CD4-positive, alpha-beta memory T cell (primary cell): ENCODE measurements at regions not wholly inside any gene's neighbourhood (a gene's known extent, or its start where the extent isn't known, plus 50 kb on each side); places are given as distances from the start of the nearest gene placed in this dataset.

Experiments
- CTCF ChIA-PET: fragments of 350-600 bp; sonication (Branson Sonifier 250); formaldehyde crosslinking; loops from one replicate; lab custom pipeline; 2021; ENCODE audit warnings: inconsistent platforms; ENCODE audit not compliant: partially characterized antibody; lab: Charles Lee
- POLR2A ChIA-PET: fragments of 350-600 bp; sonication (Branson Sonifier 250); formaldehyde crosslinking; loops from one replicate; lab custom pipeline; 2021; ENCODE audit not compliant: partially characterized antibody; lab: Charles Lee
- DNase-seq, 5 donors: peaks; one replicate each; pipeline versions ENCODE4 v3.0.0 to v3.0.0-alpha.2; 2020 to 2022; ENCODE audit warnings: mixed read lengths in 1 of 5
- H3K27ac ChIP-seq: one replicate; pipeline ENCODE4 v1.7.0; 2013; ENCODE audit warnings: low read depth, low read length
- H3K27me3 ChIP-seq: 2 replicates; pipeline ENCODE4 v1.7.0; 2013; ENCODE audit warnings: mild to moderate bottlenecking, low read length, moderate library complexity; ENCODE audit not compliant: insufficient read depth
- H3K36me3 ChIP-seq: 2 replicates; pipeline ENCODE4 v1.7.0; 2013; ENCODE audit warnings: mild to moderate bottlenecking, low read length, moderate library complexity; ENCODE audit not compliant: insufficient read depth
- H3K4me1 ChIP-seq: 2 replicates; pipeline ENCODE4 v1.7.0; 2013; ENCODE audit warnings: mild to moderate bottlenecking, low read length, moderate library complexity; ENCODE audit not compliant: insufficient read depth
- H3K4me3 ChIP-seq, 2 donors: one replicate each; pipeline ENCODE4 v1.7.0; 2013; ENCODE audit warnings: low read length in 2 of 2, mild to moderate bottlenecking in 1 of 2
- H3K9me3 ChIP-seq, 2 donors: one replicate each; pipeline ENCODE4 v1.7.0; 2013; ENCODE audit warnings: low read length in 2 of 2, control low read depth in 1 of 2; ENCODE audit not compliant: control insufficient read depth in 1 of 2
- H3K27ac Mint-ChIP-seq, 7 donors: one replicate each; pipeline ENCODE4 v1.8.0; 2020 to 2021; ENCODE audit warnings: mixed read lengths in 7 of 7, mild to moderate bottlenecking in 6 of 7, inconsistent platforms in 3 of 7, moderate library complexity in 3 of 7
- H3K27me3 Mint-ChIP-seq, 2 donors: one replicate each; pipeline ENCODE4 v1.8.0; 2020 to 2021; ENCODE audit warnings: mixed read lengths in 2 of 2
- H3K36me3 Mint-ChIP-seq, 2 donors: one replicate each; pipeline ENCODE4 v1.8.0; 2020 to 2021; ENCODE audit warnings: mixed read lengths in 2 of 2, inconsistent platforms in 1 of 2, mild to moderate bottlenecking in 1 of 2
- H3K4me1 Mint-ChIP-seq, 4 donors: one replicate each; pipeline ENCODE4 v1.8.0; 2020 to 2021; ENCODE audit warnings: mixed read lengths in 4 of 4, mild to moderate bottlenecking in 1 of 4
- H3K4me3 Mint-ChIP-seq, 8 donors: one replicate each; pipeline ENCODE4 v1.8.0; 2020 to 2021; ENCODE audit warnings: mixed read lengths in 8 of 8, mild to moderate bottlenecking in 7 of 8, moderate library complexity in 6 of 8, inconsistent platforms in 3 of 8
- H3K9me3 Mint-ChIP-seq, 8 donors: one replicate each; pipeline ENCODE4 v1.8.0; 2020 to 2021; ENCODE audit warnings: mixed read lengths in 8 of 8, mild to moderate bottlenecking in 5 of 8, inconsistent platforms in 3 of 8, moderate library complexity in 1 of 8
- intact Hi-C: fragments of 100-400 bp; cut with micrococcal nuclease; formaldehyde crosslinking; loops from one replicate; pipeline ENCODE4 v1.15.1; 2023

- ChIA-PET CTCF (no interaction called here), POLR2A (no interaction called here)
- H3K27me3 Mint-ChIP-seq = no peaks in the 10 kb centered on the region
- no peak overlapping the region for H3K4me3 Mint-ChIP-seq
- H3K27me3 ChIP-seq = no peaks in the 10 kb centered on the region
- no peaks in the 10 kb centered on the region for H3K4me1 ChIP-seq
- peaks cover 2 to 7% (median 3%) of the 10 kb centered on the region in 8 donors for H3K9me3 Mint-ChIP-seq
- no peak overlapping the region for H3K4me3 ChIP-seq
- H3K36me3 ChIP-seq = no peaks in the 10 kb centered on the region
- H3K27ac Mint-ChIP-seq = no peak overlapping the region
- no peaks in the 10 kb centered on the region for H3K36me3 Mint-ChIP-seq
- H3K4me1 Mint-ChIP-seq = peaks cover 0 to 1% (median 0%) of the 10 kb centered on the region in 4 donors
- intact Hi-C loops = no loop called here
- DNase-seq = no peak
- no peaks in the 10 kb centered on the region for H3K9me3 ChIP-seq
- no peak overlapping the region for H3K27ac ChIP-seq
These were observed 229.0 kb upstream of the PAPPA start for GRCh38 chr9:115924669-115924987.

GRCh38 chr9:115925424-115925823, 228.2 kb upstream of the PAPPA start:
- ChIA-PET CTCF (no interaction called here), POLR2A (no interaction called here)
- no peaks in the 10 kb centered on the region for H3K9me3 ChIP-seq
- no peaks in the 10 kb centered on the region for H3K27me3 ChIP-seq
- no peaks in the 10 kb centered on the region for H3K4me1 ChIP-seq
- Mint-ChIP-seq H3K4me3 (no peak overlapping the region), H3K4me1 (peaks cover 0 to 1% (median 0%) of the 10 kb centered on the region in 4 donors), H3K9me3 (peaks cover 2 to 7% (median 3%) of the 10 kb centered on the region in 8 donors), H3K36me3 (no peaks in the 10 kb centered on the region), H3K27ac (no peak overlapping the region), H3K27me3 (no peaks in the 10 kb centered on the region)
- intact Hi-C loops = no loop called here
- no peaks in the 10 kb centered on the region for H3K36me3 ChIP-seq
- H3K27ac ChIP-seq = no peak overlapping the region
- H3K4me3 ChIP-seq = no peak overlapping the region
- DNase-seq = no peak

GRCh38 chr9:115930472-115930871, 223.1 kb upstream of the PAPPA start:
- intact Hi-C loops = no loop called here
- no peak for DNase-seq
- H3K9me3 ChIP-seq = no peaks in the 10 kb centered on the region
- no peak overlapping the region for H3K27ac ChIP-seq
- ChIA-PET POLR2A (no interaction called here), CTCF (no interaction called here)
- no peak overlapping the region for H3K27ac Mint-ChIP-seq
- H3K36me3 ChIP-seq = no peaks in the 10 kb centered on the region
- H3K36me3 Mint-ChIP-seq = no peaks in the 10 kb centered on the region
- peaks cover 0 to 2% (median 0%) of the 10 kb centered on the region in 4 donors for H3K4me1 Mint-ChIP-seq
- H3K4me3 Mint-ChIP-seq = no peak overlapping the region
- no peak overlapping the region for H3K4me3 ChIP-seq
- peaks cover 0 to 6% (median under 1%) of the 10 kb centered on the region in 8 donors for H3K9me3 Mint-ChIP-seq
- H3K27me3 Mint-ChIP-seq = no peaks in the 10 kb centered on the region
- no peaks in the 10 kb centered on the region for H3K4me1 ChIP-seq
- H3K27me3 ChIP-seq = no peaks in the 10 kb centered on the region

- no peak overlapping the region for H3K4me3 ChIP-seq
- H3K36me3 ChIP-seq = no peaks in the 10 kb centered on the region
- Mint-ChIP-seq H3K4me3 (no peak overlapping the region), H3K4me1 (no peaks in the 10 kb centered on the region), H3K36me3 (no peaks in the 10 kb centered on the region), H3K27me3 (peaks cover 2 to 3% of the 10 kb centered on the region in 2 donors), H3K27ac (no peak overlapping the region), H3K9me3 (peaks cover 0 to 7% (median 2%) of the 10 kb centered on the region in 8 donors)
- H3K27ac ChIP-seq = no peak overlapping the region
- CTCF ChIA-PET = no interaction called here
- POLR2A ChIA-PET = no interaction called here
- no peaks in the 10 kb centered on the region for H3K4me1 ChIP-seq
- no peaks in the 10 kb centered on the region for H3K27me3 ChIP-seq
- intact Hi-C loops = no loop called here
- H3K9me3 ChIP-seq = no peaks in the 10 kb centered on the region
- DNase-seq = no peak
These were observed 215.1 kb upstream of the PAPPA start for GRCh38 chr9:115938479-115938878.

- CTCF ChIA-PET = no interaction called here
These were observed 214.4 kb upstream of the PAPPA start for GRCh38 chr9:115939065-115939765.

GRCh38 chr9:115941561-115942315, 211.9 kb upstream of the PAPPA start:
- no peaks in the 10 kb centered on the region for H3K9me3 ChIP-seq
- CTCF ChIA-PET = no interaction called here
- no peak overlapping the region for H3K4me3 ChIP-seq
- peaks cover 2 to 3% of the 10 kb centered on the region in 2 donors for H3K27me3 Mint-ChIP-seq
- no peaks in the 10 kb centered on the region for H3K27me3 ChIP-seq
- no peak overlapping the region for H3K27ac Mint-ChIP-seq
- H3K36me3 Mint-ChIP-seq = no peaks in the 10 kb centered on the region
- H3K4me3 Mint-ChIP-seq = no peak overlapping the region
- H3K9me3 Mint-ChIP-seq = peaks cover 0 to 7% (median 4%) of the 10 kb centered on the region in 8 donors
- intact Hi-C loops = no loop called here
- POLR2A ChIA-PET = no interaction called here
- no peak for DNase-seq
- H3K27ac ChIP-seq = no peak overlapping the region
- no peaks in the 10 kb centered on the region for H3K4me1 Mint-ChIP-seq
- H3K36me3 ChIP-seq = no peaks in the 10 kb centered on the region
- H3K4me1 ChIP-seq = no peaks in the 10 kb centered on the region

More at GRCh38 chr9:115939065-115939765, 214.4 kb upstream of the PAPPA start:
- Mint-ChIP-seq H3K36me3 (no peaks in the 10 kb centered on the region), H3K4me1 (no peaks in the 10 kb centered on the region), H3K27ac (no peak overlapping the region), H3K27me3 (peaks cover 2 to 3% of the 10 kb centered on the region in 2 donors), H3K4me3 (no peak overlapping the region), H3K9me3 (peaks cover 0 to 7% (median 2%) of the 10 kb centered on the region in 8 donors)
- no peak for DNase-seq
- Histone ChIP-seq H3K4me3 (no peak overlapping the region), H3K9me3 (no peaks in the 10 kb centered on the region), H3K36me3 (no peaks in the 10 kb centered on the region), H3K27ac (no peak overlapping the region), H3K4me1 (no peaks in the 10 kb centered on the region), H3K27me3 (no peaks in the 10 kb centered on the region)
- POLR2A ChIA-PET = no interaction called here
- intact Hi-C loops = no loop called here

GRCh38 chr9:115943431-115944165, 210.0 kb upstream of the PAPPA start:
- H3K4me3 ChIP-seq = no peak overlapping the region
- Mint-ChIP-seq H3K36me3 (no peaks in the 10 kb centered on the region), H3K4me3 (no peak overlapping the region), H3K4me1 (no peaks in the 10 kb centered on the region), H3K27ac (no peak overlapping the region), H3K9me3 (peaks cover 0 to 8% (median 4%) of the 10 kb centered on the region in 8 donors), H3K27me3 (peaks cover 2 to 3% of the 10 kb centered on the region in 2 donors)
- no peaks in the 10 kb centered on the region for H3K9me3 ChIP-seq
- no peak for DNase-seq
- no peaks in the 10 kb centered on the region for H3K4me1 ChIP-seq
- ChIA-PET CTCF (no interaction called here), POLR2A (no interaction called here)
- H3K36me3 ChIP-seq = no peaks in the 10 kb centered on the region
- no peak overlapping the region for H3K27ac ChIP-seq
- intact Hi-C loops = no loop called here
- H3K27me3 ChIP-seq = no peaks in the 10 kb centered on the region
